ENCODE measurements at regions not wholly inside any gene's neighbourhood (a gene's known extent, or its start where the extent isn't known, plus 50 kb on each side); places are given as distances from the start of the nearest gene placed in this dataset.

DNA sequence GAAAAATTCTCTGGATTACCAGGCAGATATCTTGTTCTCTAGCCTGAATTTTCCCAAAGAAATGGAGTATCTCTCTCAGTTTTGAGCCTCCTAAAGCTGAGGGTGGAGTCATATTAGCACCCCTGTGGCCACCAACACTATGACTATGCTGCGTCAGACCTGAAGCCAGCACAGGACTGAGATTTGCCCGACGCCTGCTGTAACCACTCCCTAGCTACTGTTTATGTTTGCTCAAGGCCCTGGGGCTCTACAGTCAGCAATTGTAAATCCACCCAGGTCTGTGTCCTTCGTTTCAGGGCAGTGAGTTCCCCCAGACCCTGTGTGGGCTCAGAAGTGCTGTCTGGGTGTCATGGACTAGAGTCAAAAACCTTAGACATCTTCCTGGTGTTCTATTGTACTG, 61.4 kb downstream of the ZXDA start:
- FAIRE-seq (no peak), DNase-seq (ENCODE audit: insufficient read length, low spot score) (no peak)

DNA sequence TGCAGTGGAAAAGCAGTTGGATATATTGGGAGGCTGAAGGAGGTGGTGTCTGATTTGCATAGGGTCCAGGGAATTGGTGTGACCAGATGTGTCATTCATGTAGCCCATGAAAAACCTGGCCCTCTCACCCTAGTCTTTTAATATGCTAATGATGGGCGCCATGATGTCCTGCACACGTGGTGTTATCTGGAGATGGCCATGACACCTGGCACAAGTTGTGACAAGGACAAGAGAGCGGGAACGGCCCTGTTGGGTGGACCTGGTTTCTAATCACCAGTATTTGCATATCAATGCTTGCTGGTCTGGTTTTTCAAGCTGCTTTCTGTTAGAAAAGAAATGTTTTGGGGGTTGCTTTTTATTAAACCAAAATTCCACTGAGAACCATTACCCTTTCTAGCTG, 87.4 kb downstream of the ZXDA start:
- DNase-seq (ENCODE audit: insufficient read length, low spot score), result no peak
- no peak for FAIRE-seq

DNA sequence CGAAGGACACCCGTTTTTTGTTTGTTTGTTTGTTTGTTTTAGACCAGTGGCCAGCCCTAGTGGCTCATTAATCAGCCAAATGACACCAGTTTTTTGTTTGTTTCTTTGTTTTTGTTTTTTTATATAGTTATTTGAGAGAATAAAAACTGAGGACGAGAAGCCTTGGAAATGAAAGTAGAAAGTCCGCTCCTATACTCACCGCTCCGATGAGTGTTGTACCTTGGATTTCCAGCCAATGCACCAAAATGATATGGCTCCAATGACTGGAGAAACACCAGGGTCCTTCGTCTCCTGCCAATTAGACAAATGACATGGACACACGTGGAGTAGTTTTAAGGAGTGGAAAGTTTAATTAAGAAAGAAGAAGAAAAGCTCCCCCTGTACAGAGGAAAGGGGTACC, 87.9 kb downstream of the ZXDA start:
- FAIRE-seq (no peak), DNase-seq (ENCODE audit: insufficient read length, low spot score) (no peak)

DNA sequence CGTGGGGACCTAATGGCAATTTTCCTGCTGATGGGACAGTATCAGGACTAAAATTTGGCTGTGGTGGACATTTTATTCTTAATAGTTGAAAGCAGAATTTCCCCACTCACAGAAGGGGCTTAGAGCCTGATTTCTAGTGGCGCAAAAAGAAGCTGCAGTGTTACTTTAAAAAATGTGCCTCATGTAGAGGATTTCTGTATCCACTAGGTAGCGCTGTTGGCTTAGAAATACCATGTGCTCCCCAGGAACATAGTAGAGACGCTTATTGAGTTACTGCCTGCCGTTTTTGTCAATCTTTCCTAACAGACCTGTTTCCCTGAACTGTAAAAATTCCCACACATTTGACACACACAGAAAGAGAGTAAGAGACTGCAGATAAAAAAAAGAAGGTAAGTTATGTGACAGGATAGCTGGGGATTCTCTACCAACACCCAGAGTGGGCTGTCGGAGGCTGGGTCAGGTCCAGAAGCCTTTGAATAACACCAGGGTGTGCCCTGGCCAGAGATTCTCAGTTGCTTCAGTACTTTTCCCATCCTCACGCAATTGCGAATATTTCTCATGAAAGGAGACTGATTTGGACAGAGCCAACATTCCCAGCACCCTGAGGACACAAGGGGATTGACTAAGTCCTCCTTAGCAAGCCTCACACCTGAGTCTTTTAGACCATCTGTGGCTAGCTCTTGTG, 88.4 kb downstream of the ZXDA start:
- no peak for FAIRE-seq

DNA sequence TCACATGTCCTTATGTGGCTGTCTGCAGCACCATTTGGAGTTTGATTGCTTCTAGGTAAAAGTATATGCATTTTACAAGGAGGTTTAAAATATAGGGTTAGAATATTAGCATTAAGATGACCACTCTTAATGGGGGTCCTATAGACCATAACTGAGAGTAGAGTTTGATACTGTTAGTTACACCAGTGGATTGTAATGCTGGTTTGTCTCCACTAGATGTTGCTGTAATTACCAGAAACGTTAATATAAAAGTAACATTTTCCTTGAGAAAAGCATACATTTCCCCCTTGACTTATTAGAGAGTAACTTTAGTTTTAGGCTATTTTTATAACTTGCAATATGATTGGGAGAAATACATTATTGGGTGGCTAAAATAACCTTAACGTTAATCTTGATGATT, 93.0 kb downstream of the ZXDA start:
- FAIRE-seq (no peak), DNase-seq (ENCODE audit: insufficient read length, low spot score) (no peak)

More for the DNA sequence above, 88.4 kb downstream of the ZXDA start:
- DNase-seq (ENCODE audit: insufficient read length, low spot score), result peak; percentile 1

DNA sequence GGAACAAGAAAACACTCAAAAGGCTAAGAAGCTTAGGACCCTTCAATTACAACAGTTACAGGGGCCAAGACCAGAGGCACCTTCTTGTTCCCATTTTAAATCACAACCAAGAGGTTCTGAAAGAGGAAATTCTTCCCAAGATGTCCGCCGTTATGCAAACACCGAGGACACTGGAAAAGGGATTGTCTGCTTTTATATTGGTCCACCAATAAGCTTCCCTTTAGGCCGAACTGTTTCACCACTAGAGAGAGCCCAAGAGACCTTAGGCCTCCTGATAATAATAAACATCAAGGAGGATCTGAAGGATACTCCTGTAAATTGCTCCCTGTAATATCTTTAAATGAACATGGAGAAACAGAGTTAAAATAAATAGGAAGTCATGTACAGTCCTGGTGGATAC, 92.6 kb upstream of the NLRP2B start:
- no peak for FAIRE-seq
- DNase-seq (ENCODE audit: insufficient read length, low spot score), result no peak

DNA sequence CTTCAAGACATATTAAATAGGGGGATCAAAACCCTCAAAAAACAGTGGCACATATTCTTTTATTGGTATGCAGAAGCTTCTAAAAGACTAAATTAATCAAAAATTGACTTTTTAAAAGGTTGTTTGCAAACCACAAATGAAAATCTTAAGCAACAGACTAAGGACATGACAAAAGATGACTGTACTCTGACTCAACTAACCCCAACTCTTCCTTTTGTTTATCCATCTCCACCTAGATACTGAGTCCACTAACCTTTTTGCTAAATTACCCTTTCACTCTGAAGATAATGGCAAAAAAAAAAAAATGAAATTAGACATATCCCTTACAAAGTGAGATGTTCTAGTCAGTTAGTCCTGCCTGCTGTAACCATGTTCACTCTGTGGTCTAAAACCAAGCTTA, 91.6 kb upstream of the NLRP2B start:
- DNase-seq (ENCODE audit: insufficient read length, low spot score) (no peak), FAIRE-seq (no peak)

DNA sequence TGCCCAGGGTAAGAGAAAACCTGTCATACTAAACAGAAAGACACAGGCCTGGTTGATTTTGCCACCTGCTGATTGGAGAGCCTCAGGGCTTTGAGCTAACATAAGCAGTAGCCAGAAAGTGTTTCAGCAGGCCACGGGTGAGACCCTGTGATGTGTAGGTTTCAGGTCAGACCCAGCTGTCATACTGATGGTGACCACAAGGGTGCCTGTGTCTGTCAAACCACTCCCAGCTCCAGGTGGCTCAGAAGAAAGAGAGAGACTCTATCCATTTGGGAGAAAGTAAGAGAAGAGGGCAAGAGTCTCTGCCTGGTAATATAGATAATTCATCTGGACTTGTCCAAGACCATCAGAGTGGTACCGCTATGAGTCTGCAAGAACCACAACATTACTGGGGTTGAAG, 72.8 kb upstream of the NLRP2B start:
- DNase-seq (ENCODE audit: insufficient read length, low spot score) (no peak), FAIRE-seq (no peak)

DNA sequence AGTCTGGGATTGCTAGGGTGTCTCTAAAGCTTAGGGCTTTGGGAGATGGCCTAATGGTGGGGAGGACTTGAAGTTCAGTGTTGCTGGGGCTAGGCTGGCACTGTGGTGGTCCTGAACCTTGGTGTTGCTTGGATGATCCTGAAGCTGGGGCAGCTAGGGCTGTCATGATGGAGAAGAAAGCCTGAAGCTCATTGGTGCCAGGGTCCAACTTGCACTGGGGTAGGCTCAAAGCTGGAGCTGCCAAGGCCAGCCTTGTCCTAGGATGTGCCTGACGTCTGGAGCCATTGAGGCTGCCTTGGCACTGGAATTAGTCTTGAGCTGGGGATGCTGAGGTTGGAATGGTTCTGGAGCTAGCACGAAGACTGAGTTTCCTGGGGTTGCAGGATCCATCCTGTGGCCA, 61.0 kb upstream of the NLRP2B start:
- DNase-seq (ENCODE audit: insufficient read length, low spot score), result no peak

DNA sequence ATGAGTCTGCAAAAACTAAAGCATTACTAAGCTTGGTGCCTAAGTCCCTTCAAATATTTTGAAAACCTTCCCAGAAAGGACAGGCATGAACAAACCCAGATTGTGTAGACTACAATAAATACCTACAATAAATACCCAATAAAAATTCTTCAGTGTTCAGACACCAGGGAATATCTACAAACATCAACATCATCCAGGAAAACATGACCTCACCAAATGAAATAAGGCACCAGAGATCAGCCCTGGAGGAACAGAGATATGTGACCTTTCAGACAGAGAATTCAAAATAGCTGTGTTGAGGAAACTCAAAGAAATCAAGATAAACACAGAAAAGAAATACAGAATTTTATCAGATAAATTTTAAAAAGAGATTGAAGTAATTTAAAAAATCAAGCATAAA, 57.8 kb upstream of the NLRP2B start:
- DNase-seq (ENCODE audit: insufficient read length, low spot score) (no peak), FAIRE-seq (no peak)

More for the DNA sequence above, 61.0 kb upstream of the NLRP2B start:
- FAIRE-seq, result no peak
